HG03469 (cell line): ENCODE measurements at regions not wholly inside any gene's neighbourhood (a gene's known extent, or its start where the extent isn't known, plus 50 kb on each side); places are given as distances from the start of the nearest gene placed in this dataset.
"Not testable (repeated sequence)": the region's sequence is repeated elsewhere in the genome, so short reads cannot be mapped to it uniquely, and the experiment has no call there.

Source experiments
- ATAC-seq: cut with Tn5 transposase; IDR thresholded peaks from one replicate; pipeline ENCODE4 v1.9.1; 2021; ENCODE audit warnings: mild to moderate bottlenecking, moderate library complexity, moderate number of reproducible peaks; ENCODE audit not compliant: unreplicated experiment

DNA sequence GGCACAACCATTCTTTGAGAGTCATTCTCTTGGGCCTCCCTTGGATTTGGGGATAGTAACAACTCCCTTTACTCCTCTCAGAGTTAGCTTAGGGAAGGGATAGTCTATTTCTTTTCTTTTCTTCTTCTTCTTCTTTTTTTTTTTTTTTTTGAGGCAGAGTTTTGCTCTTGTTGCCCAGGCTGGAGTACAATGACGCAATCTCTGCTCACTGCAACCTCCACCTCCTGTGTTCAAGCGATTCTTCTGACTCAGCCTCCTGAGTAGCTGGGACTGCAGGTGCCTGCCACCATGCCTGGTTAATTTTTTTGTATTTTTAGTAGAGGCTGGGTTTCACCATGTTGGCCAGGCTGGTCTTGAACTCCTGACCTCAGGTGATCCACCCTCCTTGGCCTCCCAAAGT is 465.8 kb downstream of the PLCL1 start:
- not testable (repeated sequence) for ATAC-seq

DNA sequence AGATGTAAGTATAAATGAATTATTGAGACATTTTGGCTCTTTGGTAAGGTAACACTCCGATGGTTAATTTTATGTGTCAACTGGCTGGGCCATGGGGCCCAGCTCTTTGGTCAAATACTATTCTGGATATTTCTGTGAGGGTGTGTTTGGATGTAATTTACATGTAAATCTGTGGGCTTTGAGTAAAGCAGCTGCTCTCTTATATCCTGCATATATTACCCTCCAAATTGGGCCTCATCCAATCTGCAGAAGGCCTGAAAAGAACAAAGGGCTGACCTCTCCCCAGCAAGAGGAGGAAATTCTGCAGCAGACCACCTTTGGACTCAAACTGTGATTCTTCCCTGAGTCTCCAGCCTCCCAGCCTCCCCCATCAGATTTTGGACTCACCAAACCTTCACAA is 464.1 kb downstream of the PLCL1 start:
- no peak for ATAC-seq

DNA sequence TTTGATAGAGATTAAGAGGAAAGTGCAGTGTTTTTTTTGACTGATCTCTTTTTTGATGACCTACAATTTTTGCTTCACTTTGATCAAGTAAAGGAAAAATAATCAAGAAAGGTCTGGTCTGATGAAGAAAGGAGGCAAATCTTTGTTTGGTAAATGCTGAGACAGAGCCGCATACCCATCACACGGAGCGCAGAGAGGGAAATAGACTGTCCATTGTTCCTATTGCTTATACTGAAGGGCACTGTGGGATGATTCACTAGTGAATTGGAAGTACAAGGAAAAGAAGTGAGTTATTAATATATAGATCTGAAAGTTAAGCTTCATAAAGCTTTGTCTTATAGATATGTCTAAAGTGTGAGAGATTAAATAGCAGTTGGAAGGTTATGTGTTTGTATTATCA is 455.1 kb downstream of the PLCL1 start:
- no peak for ATAC-seq

DNA sequence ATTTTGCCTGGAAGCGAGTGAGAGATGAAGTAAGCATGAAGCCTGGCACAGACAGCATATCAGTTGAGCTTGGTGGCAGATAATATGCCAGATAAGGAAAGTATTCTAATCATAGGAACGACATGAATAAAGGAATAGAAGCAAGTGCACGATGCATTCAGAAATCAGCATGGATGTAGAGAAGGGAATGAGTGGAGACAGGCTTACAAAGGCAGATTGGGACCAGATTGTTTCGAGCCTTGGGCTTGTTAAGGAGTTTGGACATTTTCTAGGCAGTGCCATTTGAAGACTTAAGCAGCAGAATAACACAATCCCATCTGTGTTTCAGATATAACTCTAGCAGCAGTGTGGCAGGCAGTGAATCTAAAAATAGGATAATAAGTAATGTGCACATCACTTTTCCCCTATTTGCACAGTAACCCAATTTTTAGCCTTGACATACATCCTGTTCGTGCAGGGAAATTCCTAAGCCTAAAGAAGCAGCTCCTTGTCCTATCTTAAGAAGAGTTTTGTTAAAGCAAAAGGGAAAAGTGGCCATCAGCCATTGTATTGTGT is 450.2 kb downstream of the PLCL1 start:
- ATAC-seq: no peak

DNA sequence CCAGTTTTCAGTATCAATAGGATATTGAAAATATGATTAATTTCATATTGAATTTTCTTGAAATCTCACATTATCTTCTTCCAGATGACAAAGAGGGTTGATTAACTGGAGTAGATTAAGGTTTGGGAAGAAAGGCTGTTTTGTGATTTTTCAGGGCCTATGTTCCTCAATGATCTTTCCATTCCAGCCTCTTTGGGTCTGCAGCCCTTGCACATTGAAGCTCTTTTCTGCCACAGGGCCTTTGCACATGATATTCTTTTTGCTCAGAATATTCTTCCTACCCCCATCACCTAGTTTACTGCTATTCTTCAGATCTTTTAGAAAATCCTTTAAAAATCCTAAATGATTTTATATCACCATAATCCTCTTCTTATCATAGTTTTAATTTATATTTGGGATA is 449.6 kb downstream of the PLCL1 start:
- ATAC-seq: no peak

DNA sequence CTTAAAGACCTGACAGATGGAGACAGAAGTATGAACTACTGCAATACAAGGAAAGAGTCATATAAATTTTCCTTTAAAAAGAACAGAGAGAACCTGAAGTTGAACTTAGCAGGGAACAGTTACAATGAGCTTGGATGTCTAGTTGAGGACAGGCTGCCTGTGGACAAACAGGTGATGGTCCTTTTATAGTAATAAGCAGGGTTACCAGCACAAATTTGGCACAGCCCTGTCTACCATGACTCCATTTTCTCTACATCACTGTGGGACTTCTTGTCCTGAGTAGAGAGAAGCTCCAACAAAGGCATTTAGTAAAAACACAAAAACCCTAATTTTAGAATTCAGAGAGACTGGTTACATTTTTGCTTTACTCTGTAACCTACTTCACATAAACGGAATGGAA is 448.1 kb downstream of the PLCL1 start:
- ATAC-seq: no peak

DNA sequence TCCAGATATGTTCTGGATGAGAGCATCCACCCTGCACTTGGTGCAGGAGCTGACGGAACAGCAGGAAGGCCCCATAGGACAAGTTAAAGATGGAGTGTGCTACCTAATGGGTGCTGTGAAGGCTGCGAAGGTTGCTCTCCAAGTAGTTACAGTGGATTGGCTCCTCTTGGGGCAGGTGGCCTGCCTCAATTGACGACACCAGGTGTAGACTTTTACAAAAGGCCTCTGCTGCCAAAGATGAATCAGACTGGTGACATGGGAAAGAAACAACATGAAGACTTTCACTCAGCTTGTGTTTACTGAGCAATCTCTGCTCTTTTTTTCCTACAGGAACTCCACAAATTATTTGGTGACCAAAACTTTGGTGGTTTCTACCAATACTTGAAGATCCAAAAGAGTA is 437.7 kb downstream of the PLCL1 start:
- no peak for ATAC-seq

DNA sequence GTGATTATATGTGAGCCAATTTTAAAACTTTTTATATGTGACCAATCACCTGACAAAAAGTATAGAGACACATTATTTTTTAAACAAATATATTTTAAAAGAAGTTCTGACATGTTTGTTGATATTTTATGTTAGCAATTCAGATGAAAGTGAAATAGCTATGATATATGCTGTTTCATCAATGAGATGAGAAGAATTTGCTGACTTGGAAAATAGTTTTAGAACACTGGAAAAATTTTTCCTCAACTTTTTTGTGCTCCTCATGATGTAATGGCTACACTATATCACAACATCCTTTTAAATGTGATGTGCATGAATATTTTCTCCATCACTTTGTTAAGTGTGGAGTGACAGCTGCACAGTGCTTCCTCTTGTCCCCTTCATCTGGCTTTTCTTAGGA is 434.0 kb downstream of the PLCL1 start:
- ATAC-seq: no peak

DNA sequence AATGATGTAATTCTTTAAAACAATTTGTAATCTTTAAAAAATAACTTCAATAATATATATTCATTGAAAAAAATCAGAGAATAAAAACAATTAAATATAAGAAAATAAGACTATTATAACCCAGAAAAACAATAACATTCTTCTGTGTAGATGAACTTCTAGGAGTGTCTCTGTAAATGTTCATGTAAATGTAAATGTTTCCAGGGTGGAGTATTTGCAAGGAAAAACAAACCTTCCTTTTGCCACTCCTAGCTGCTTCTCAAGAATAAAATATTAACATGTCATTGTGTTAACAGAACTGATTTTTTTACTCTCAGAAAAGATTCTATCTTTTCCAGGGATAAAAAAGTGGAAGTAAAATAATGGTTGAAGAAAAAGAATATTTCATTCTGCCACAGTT is 431.9 kb downstream of the PLCL1 start:
- no peak for ATAC-seq

DNA sequence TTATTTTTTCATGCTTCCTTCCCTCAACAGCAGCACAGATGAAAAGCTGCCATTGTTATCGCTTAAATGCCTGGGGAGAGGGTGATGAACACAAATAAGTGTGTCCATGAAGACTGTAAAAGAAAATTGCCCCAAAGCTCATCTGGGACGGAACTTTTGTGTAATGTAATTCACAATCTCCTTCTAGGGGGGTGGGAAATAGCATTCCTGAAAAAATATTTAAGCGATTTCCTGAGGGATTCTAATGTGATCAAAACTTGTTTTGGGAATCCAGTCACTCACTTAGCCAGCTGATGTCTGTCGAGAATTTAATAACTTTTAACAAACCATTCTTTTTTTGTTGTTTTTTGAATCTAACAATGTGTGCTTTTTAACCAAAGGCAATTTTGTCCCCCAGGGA is 427.9 kb downstream of the PLCL1 start:
- no peak for ATAC-seq

DNA sequence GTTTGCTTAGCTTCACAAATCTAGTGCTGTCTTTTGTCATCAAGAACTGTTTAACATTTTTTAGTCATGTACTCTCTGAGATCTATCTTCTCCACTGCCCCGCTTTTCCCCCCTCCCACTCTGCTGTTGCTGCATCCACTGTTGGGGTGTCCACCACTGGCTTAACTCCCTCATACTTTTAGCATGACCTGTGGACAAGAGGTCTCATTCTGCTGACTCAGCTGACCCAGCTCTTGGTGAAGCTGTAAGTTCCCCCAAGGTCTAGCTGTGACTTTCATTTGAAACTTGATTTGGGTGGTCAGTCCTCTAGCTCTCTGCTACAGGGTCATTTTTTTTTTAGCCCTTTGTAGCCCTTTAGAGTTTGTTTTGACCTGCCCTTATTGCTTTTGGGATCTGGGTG is 427.2 kb downstream of the PLCL1 start:
- ATAC-seq: no peak

DNA sequence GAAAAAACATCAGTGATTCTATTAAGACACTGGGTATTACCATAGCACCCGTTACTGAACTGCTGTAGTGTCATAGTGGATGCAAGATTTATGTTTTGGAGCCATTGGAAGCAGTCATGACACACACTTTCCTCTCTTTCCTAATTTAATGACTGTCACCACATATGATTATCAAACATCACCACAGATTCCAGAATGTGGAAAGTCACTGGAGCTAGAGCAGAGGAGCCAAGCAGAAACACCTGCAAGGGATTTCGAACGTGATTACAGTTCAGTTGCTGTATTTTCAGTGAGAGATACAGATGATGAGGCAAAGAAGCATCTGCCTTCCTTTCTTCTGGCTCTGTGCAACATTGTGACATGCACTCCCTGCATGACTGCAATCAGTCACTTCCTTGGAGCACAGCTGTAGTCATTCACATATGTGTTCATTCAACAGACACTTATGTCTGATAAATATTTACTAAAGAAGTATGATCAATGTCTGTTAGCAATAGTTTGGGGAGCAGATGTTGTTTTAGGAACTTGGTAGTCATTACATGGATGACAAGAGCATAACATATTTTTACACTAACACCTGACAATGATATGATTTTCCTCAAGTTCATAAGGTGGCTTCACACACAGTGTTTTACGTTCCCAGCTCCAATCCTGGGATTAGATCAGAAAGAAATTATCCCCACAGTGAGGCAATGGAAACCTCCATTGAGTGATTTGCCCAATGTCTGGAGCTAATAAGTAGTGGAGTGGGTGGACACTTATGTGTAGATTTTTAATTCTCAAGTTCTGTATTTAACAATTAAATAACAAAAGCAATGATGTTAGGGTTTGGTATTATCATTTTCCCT is 416.6 kb downstream of the PLCL1 start:
- no peak for ATAC-seq

DNA sequence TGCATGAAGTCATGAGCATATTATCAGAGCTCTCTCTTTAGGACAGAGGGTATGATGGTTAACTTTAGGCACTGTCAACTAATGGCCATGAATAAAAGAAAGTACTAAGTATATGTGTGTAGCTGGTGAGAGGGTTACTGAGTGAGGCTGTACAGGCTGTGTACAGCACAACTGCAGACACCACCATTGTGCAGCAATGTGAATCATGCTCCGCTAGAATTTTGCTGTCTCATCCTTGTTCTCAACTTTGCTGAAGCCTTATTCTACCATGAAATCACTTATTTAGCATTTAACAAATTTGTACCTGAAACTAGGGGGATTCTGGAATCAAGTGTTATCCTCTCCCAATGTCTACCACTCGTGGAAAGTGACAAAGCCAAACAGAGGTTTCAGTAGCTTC is 414.9 kb downstream of the PLCL1 start:
- ATAC-seq: no peak

DNA sequence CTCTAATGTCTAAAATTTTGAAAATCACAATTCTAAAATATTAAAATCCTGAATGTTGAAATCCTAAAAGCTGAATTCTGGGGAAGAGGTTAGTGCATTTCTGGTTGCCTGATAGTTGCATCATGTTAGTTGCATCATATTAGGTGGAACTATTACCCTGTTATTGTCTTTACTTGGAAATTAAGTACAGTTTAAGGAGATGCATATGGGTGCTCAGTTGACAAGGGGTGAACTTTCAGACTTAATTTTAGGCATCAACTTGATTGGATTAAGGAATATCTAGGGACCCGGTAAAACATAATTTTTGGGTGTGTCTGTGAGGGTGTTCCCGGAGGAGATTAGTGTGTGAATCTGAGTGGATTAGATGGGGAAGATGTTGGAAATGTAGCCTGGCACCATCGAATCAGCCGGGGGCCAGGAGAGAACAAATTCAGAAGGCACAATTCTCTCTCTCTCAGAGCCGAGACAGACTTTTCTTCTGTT is 409.8 kb downstream of the PLCL1 start:
- no peak for ATAC-seq

DNA sequence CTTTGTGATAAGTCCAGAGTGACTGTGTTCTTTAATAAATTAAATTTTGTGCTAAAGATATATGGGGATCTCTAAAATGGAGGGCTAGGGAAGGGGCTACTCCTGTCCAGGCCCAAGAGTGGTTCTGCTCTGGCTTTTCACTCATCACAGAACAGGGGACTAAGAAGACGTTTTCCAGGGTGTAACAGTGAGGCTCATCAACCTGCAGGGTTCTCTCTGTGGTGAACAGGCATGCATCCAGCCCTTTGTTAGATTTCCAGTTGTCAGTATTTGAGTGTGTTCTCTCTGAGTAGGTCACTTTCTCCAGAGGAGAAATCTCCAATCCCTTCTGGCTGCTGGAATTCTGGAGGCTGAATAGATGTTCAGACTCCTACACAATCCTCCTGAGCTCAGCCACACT is 408.9 kb downstream of the PLCL1 start:
- ATAC-seq: no peak

DNA sequence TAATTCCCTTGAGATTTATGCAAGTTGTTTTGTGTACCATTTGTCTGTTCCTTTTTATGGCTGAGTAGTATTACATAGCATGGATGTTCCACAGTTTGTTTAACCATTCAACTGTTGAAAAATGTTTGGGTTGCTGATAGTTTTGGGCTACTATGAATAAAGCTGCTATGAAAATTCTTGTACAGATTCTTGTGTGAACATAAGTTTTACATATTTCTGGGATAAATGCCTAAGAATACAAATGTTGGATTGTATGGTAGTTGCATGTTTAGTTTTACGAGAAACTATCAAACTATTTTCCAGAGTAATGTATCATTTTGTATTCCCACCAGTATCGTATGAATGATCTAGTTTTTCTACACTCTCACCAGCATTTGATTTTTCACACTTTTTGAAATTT is 407.3 kb downstream of the PLCL1 start:
- no peak for ATAC-seq

DNA sequence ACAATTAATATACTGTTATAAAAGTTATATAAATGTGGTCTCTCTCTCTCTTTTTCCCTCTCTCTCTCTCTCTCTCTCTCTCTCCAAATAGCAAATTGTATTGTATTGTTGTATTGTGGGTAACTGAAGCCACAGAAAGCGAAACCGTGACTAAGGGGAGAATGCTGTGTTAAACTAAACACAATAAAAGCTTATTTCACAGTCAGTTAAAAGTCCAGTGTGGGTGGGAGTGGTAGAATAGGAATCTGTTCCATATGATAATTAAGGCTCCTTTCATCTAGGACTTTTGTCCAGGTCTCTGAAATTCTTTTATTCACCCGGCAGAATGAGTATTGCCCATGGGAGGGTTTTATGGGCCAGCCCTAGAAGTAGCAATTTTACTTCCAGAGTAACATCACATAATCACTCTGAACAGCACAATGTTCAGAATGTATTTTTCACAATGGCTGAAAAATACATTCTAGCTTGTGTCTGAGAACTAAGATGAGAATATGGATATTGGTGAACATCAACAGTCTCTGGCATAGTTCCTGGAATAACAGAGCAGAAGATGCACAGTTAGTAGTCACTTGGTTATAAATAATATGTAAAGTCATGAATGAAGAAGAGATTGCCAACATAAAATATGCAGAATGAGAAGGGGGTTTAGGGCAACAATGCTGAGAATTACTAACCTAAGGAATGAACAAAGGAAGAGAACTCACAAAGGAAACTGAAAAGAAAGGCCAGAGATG is 399.1 kb downstream of the PLCL1 start:
- no peak for ATAC-seq
